Right hindlimb (tissue), 1 donor: ENCODE measurements at regions not wholly inside any gene's neighbourhood (a gene's known extent, or its start where the extent isn't known, plus 50 kb on each side); places are given as distances from the start of the nearest gene placed in this dataset.
"Not testable (repeated sequence)": the region's sequence is repeated elsewhere in the genome, so short reads cannot be mapped to it uniquely, and the experiment has no call there.

Experiments used
- DNase-seq: peaks from one replicate; pipeline ENCODE4 v3.0.0-alpha.2; 2018

- DNase-seq: no peak
These were observed 357.6 kb upstream of the CDH10 start for GRCh38 chr5:25002371-25002770.

- no peak for DNase-seq
These were observed 355.0 kb upstream of the CDH10 start for GRCh38 chr5:24999732-25000131.

DNA sequence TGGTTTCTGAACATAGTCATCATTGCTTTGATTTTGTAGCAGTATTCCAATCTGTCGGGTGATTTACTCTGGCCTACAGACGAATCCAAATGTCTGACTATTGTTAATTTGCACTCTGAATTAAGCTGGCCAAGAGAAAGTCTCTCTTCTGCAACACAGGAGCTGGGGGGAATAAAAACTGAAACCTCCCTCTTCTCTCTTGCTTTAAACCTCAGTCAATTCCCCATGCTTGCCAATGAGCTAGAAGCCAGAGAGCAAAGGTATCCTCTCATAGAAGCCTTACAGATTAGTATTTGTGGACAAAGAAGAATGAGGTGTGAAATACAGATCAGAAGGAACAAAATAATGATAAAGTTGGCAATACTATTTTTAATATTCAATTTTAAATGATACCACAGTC is 353.9 kb upstream of the CDH10 start:
- no peak for DNase-seq

DNA sequence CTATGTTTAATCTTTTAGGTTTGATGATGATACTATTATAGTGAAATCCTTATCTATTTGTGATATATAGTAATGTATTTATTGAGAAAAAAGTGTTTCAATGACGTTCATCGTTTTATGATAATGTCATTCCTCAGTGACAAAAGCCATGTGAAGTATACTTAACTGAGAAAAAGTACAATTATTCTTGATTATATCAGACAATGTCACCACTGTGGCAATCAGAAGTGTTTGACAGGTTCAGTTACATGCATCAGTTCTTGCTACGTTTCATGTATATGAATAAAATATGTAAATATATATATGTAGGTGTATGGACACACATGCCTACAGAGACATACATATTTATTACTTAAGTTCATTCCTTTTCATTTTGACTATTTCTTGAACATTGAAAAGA is 341.5 kb upstream of the CDH10 start:
- no peak for DNase-seq

- DNase-seq: not testable (repeated sequence)
These were observed 333.8 kb upstream of the CDH10 start for GRCh38 chr5:24978552-24978951.

DNA sequence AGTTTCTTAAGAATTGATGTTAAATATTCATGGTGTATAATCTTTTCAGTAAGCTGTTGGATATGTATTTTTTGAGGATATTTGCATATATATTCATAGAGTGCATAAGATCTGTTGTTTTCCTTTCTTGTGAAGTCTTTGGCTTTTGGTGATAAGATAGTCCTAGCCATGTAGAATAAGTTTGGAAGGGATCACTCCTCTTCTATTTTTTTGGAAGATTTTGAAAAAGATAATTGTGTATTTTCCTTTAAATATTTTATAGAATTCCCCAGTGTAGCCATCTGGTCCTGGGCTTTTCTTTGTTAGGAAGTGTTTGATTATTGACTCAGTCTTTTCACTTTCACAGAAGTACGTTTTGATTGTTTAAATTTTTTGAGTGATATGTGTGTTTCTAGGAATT is 318.8 kb upstream of the CDH10 start:
- DNase-seq: no peak

DNA sequence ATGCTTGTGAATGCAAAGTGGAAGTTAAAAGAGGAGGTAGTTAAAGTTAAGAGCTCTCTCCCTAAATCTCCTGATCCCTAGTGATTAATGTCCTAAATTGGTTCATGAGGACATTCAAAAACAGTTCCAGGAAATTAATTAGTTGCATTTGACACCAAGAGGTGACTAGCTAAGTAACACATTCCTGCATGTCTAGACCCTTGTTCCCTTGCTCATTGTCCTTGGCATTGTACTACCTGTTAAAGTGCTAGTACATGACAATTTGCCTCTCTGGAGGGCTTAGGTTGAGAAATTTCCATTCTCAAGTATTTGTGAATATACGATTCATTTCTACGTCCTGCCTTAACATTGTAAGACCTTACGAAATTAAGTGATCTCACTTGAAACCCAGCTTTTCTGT is 278.6 kb upstream of the CDH10 start:
- no peak for DNase-seq

DNA sequence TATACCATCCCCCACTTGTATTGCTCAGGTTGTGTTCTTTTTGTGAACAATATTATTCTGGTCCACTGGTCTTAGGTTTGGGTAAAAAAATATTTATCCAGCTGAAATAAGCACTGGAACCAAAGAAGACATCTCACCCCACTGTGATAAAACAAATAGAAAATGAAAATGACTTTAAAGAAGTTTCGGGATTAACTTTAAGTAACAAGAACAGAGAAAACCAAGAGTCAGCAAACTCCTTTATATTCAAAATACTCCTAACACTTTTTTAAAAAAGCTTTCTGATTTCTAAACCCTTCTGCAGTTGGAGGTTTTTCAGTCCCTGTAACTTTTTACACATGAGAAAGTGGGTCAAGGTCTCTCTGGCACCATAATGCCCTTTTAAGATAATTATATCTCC is 273.9 kb upstream of the CDH10 start:
- DNase-seq: no peak

DNA sequence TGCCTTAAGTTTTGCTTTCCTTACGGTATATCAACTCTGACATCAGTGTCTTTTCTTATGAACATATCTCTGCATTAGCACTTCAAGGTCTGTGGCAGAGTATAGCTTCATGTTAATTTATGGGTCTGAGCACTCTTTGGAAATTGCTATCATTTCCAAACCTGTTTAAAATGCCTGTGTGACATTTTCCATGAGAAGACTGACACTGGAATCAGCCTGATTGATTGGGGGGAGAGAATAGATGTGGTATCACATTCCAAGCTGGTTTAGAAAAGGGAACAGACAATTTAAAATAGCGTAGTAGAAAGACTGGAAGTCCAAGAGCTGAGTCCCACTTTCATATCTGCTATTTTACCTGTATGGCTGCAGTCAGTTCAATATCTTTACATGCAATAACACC is 272.1 kb upstream of the CDH10 start:
- no peak for DNase-seq

DNA sequence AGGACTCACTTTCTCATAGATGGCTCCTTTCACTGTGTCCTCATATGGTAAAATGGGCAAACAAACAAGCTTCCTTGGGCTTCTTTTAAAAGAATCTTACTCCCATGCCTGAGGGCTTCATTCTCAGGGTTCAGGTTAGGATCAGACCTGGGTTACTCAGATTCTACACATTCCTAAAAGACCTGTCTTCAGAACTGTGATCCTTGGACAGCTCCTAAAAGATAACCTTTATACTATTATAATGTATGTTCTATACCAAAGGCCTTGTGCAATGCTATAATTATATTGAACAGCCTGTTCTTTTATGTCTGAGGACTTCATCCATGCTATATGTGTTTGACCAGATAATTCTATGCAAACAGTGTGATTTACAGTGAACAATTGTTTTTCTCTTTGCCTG is 264.4 kb upstream of the CDH10 start:
- no peak for DNase-seq

DNA sequence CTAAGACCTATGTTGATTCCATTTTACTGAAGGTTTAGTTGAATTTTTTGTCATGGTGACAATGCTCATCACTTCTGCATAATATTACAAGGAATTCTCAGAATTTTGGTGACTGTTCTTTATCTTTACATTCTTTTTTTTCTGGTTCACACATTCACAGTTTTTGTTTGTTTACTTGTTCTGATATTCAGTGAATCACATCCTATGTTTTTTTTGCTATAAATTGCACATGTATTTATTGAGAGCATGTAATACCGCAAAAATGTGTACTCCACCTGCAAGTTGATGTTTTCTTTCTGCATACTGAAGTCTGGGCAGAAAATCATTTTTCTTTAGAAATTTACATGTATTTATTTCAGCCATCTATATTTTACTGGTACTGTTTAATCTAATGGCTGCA is 261.9 kb upstream of the CDH10 start:
- no peak for DNase-seq

GRCh38 chr5:24904981-24905517 is 260.3 kb upstream of the CDH10 start:
- no peak for DNase-seq

GRCh38 chr5:24899180-24899579 is 254.4 kb upstream of the CDH10 start:
- no peak for DNase-seq

DNA sequence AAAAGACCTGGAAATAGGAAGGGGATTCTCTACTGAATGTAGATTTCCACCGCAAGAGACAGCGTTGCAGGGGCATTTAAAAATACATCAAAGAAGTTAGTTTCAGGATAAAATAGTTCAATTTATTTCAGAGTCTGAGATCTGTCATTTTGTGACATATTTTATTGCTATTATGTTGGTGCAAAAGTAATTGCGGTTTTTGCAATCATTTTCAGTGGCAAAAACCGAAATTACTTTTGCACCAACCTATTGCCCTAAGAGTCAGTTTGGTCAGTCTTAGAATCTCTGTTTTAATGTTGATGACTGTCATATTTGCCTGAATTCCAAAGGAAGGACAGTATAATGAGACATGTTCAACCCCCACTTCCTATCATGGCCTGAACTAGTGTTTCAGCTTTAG is 219.5 kb upstream of the CDH10 start:
- DNase-seq: no peak

DNA sequence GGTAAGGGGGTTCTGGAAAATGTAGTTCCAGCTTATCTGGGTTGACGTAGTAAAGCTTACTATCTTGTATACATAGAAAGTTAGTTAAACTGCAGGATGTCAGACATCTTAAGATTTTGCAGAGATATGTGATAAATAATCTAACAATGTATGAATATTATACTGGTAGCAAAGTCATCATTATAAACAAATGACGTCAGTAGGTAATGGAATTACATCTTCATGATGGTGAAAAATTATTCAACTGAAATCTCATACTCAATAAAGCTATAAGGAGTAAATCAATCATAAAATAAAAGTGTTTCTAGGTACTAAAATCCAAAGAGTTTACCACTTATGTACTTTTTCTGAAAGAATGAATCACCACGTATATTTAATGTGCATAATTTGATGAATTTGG is 217.3 kb upstream of the CDH10 start:
- no peak for DNase-seq

DNA sequence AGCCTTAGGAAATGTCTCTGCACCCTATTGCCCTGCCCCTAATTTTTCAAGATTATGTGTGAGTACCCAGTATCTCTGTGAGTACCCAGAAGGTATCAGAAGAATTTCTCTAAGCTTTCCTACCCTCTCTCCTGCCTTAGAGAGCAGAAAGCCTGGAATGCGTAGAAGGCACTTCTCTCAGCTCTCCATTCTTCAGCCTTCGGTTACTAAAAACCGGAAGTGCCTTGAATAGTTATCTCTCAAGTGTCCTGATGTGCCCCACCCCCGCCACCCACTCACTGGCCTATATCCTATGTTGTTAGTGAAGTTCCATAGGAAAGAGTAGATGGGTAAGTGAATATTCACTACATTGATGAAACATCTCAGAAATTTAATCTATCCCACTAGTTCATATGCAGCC is 210.7 kb upstream of the CDH10 start:
- no peak for DNase-seq

DNA sequence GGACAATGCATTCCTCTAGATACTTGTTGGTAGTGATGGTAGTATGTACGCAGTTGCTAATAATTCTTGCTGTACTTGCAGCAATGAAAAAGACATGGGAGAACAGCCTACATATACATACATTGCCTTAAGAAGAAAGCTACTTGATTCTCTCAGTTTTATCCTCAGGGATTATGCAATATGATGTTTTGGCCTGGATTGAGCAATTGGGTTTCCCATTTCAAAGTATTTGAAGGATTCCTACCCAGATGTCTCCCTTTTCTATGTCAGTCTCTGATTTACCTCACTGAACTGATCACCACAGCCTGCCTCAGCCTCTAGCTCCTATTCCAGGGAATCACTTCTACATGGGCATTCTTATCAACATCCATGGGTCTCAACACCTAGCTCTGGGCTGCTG is 210.1 kb upstream of the CDH10 start:
- no peak for DNase-seq

- no peak for DNase-seq
These were observed 209.6 kb upstream of the CDH10 start for GRCh38 chr5:24854350-24854749.

GRCh38 chr5:24850926-24851486 is 206.2 kb upstream of the CDH10 start:
- no peak for DNase-seq

DNA sequence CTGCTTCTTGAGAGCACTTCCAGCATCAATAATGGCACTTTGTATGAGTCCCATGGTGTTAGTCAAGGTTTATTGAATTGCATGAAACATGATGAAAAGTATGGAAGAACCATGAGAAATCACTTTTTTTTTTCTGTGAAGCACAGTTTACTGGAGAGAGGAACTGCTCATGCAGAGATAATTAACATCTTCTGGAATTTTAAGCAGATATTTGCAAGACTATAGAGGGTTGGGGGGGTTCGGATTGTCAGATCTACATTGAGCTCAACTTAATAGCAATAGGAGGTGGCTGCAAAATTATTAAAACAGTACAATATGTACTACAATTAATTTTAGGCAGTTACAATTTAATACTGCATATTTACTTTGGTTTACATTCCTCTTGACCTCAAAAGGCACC is 204.4 kb upstream of the CDH10 start:
- DNase-seq: no peak

DNA sequence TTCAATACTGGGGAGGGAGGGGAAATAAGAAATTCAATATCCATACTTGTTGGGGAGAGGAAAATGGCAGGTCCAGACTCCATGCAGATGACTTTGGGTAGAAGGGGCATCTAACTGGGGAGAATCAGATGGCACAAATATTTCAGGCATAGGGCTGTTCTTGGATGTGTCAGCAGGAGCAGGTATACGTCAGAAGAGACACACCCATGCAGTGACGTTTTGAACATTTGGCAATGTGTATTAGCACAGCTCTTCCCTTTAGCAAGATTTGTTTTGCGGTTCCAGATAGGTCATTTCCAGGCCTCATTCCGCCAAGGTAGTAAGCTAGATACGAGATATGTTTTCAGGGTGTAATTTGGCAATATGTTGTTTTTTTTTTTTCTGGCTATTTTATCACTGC is 187.2 kb upstream of the CDH10 start:
- DNase-seq: no peak

DNA sequence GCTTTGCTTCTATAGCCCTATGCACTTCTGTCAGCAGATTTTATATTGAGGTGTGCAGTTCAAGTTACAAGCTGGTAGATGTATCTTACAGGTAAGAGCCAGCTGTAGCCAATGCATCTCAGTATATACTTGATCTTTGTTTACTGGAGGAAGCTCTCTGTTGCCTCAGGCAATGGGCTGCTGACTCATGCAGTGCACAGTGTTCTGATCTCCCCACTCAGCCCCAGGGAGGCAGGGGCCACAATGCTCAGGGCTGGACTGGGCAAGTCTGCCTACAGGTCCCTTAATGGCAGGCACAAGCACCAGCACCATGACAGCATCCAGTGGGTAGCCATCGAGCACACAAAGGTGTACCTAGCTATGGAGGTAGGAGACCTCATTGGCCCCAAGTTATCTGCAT is 178.8 kb upstream of the CDH10 start:
- DNase-seq: no peak

GRCh38 chr5:24819841-24820240 is 175.1 kb upstream of the CDH10 start:
- no peak for DNase-seq

GRCh38 chr5:24817966-24818365 is 173.2 kb upstream of the CDH10 start:
- DNase-seq: no peak

GRCh38 chr5:24816206-24816605 is 171.4 kb upstream of the CDH10 start:
- DNase-seq: no peak

- no peak for DNase-seq
These were observed 160.5 kb upstream of the CDH10 start for GRCh38 chr5:24805230-24805629.
